BE2C (cell line): ENCODE measurements at regions not wholly inside any gene's neighbourhood (a gene's known extent, or its start where the extent isn't known, plus 50 kb on each side); places are given as distances from the start of the nearest gene placed in this dataset.
A peak's percentile ranks its signal among the peaks of the same experiment; 100 is the strongest.

ENCODE experiments used
- DNase-seq: peaks from one replicate; pipeline ENCODE4 v3.0.0-alpha.2; 2020
- H3K27me3 ChIP-seq: fragments of 250-450 bp; sonication (Bioruptor Pico); 2 replicates; pipeline ENCODE4 v1.5.1; 2020; ENCODE audit warnings: mild to moderate bottlenecking
- H3K36me3 ChIP-seq: fragments of 250-450 bp; sonication (Bioruptor Pico); 2 replicates; pipeline ENCODE4 v1.5.1; 2020; ENCODE audit warnings: mild to moderate bottlenecking
- H3K4me1 ChIP-seq: fragments of 250-450 bp; sonication (Bioruptor Pico); 2 replicates; pipeline ENCODE4 v1.5.1; 2020
- H3K4me3 ChIP-seq: 2 replicates; pipeline ENCODE4 v1.5.1; 2011; ENCODE audit warnings: low read depth, low read length
- H3K9me3 ChIP-seq: fragments of 250-450 bp; sonication (Bioruptor Pico); 2 replicates; pipeline ENCODE4 v1.5.1; 2020
- TF ChIP-seq, protein P1 (sequence below): IDR thresholded peaks from 2 replicates; pipeline ENCODE4 v1.5.1; 2012; ENCODE audit warnings: mild to moderate bottlenecking, low read depth, low read length

- Histone ChIP-seq H3K9me3 (no peaks in the 10 kb centered on the region), H3K4me1 (no peaks in the 10 kb centered on the region), H3K4me3 (no peak overlapping the region), H3K27me3 (peaks cover 11% of the 10 kb centered on the region; the same call in 1 of the 2 replicates), H3K36me3 (no peaks in the 10 kb centered on the region)
- DNase-seq, result peak; percentile 29
- TF ChIP-seq, protein P1, sequence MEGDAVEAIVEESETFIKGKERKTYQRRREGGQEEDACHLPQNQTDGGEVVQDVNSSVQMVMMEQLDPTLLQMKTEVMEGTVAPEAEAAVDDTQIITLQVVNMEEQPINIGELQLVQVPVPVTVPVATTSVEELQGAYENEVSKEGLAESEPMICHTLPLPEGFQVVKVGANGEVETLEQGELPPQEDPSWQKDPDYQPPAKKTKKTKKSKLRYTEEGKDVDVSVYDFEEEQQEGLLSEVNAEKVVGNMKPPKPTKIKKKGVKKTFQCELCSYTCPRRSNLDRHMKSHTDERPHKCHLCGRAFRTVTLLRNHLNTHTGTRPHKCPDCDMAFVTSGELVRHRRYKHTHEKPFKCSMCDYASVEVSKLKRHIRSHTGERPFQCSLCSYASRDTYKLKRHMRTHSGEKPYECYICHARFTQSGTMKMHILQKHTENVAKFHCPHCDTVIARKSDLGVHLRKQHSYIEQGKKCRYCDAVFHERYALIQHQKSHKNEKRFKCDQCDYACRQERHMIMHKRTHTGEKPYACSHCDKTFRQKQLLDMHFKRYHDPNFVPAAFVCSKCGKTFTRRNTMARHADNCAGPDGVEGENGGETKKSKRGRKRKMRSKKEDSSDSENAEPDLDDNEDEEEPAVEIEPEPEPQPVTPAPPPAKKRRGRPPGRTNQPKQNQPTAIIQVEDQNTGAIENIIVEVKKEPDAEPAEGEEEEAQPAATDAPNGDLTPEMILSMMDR, result no peak
Measured at GRCh38 chr17:37802712-37803416, 58.0 kb upstream of the HNF1B start.

GRCh38 chr17:37802061-37802595 is 57.3 kb upstream of the HNF1B start:
- Histone ChIP-seq H3K27me3 (peaks cover 14% of the 10 kb centered on the region; the same call in 1 of the 2 replicates), H3K36me3 (no peaks in the 10 kb centered on the region), H3K4me1 (no peaks in the 10 kb centered on the region), H3K4me3 (no peak overlapping the region), H3K9me3 (no peaks in the 10 kb centered on the region)
- TF ChIP-seq, protein P1, result no peak
- no peak for DNase-seq

- no peak overlapping the region for H3K4me3 ChIP-seq
- H3K27me3 ChIP-seq, result peaks cover 11% of the 10 kb centered on the region; the same call in 1 of the 2 replicates
- no peaks in the 10 kb centered on the region for H3K36me3 ChIP-seq
- DNase-seq, result no peak
- H3K4me1 ChIP-seq, result no peaks in the 10 kb centered on the region
- no peaks in the 10 kb centered on the region for H3K9me3 ChIP-seq
- TF ChIP-seq, protein P1, result no peak
Measured at GRCh38 chr17:37801171-37801570, 56.3 kb upstream of the HNF1B start.

GRCh38 chr17:37797206-37797605 is 52.3 kb upstream of the HNF1B start:
- Histone ChIP-seq H3K36me3 (no peaks in the 10 kb centered on the region), H3K4me3 (no peak overlapping the region), H3K27me3 (peaks cover 14% of the 10 kb centered on the region; the same call in 1 of the 2 replicates), H3K4me1 (no peaks in the 10 kb centered on the region), H3K9me3 (no peaks in the 10 kb centered on the region)
- no peak for DNase-seq
- TF ChIP-seq, protein P1, result no peak

- no peak overlapping the region for H3K4me3 ChIP-seq
- no peaks in the 10 kb centered on the region for H3K9me3 ChIP-seq
- TF ChIP-seq, protein P1, result no peak
- H3K27me3 ChIP-seq, result peaks cover 14% of the 10 kb centered on the region; the same call in 1 of the 2 replicates
- H3K36me3 ChIP-seq, result no peaks in the 10 kb centered on the region
- DNase-seq, result no peak
- H3K4me1 ChIP-seq, result no peaks in the 10 kb centered on the region
Measured at GRCh38 chr17:37796076-37796475, 51.2 kb upstream of the HNF1B start.
